ENCODE measurements at regions not wholly inside any gene's neighbourhood (a gene's known extent, or its start where the extent isn't known, plus 50 kb on each side); places are given as distances from the start of the nearest gene placed in this dataset.

GRCh38 chr6:15735567-15736265 lies 72.9 kb upstream of the DTNBP1 start:
- TF ChIP-seq EZH2phosphoT487 (IDR thresholded peaks at IDR 0.05; ENCODE audit: borderline replicate concordance, low read depth) = no peak
- TF ChIP-seq, protein P1, sequence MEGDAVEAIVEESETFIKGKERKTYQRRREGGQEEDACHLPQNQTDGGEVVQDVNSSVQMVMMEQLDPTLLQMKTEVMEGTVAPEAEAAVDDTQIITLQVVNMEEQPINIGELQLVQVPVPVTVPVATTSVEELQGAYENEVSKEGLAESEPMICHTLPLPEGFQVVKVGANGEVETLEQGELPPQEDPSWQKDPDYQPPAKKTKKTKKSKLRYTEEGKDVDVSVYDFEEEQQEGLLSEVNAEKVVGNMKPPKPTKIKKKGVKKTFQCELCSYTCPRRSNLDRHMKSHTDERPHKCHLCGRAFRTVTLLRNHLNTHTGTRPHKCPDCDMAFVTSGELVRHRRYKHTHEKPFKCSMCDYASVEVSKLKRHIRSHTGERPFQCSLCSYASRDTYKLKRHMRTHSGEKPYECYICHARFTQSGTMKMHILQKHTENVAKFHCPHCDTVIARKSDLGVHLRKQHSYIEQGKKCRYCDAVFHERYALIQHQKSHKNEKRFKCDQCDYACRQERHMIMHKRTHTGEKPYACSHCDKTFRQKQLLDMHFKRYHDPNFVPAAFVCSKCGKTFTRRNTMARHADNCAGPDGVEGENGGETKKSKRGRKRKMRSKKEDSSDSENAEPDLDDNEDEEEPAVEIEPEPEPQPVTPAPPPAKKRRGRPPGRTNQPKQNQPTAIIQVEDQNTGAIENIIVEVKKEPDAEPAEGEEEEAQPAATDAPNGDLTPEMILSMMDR (IDR thresholded peaks at IDR 0.05) = no peak
- TF ChIP-seq SMC3 (IDR thresholded peaks at IDR 0.05; ENCODE audit: low read depth, low read length) = no peak
- TF ChIP-seq MAX (IDR thresholded peaks at IDR 0.05; ENCODE audit: low read depth) = no peak
